Parathyroid adenoma (tissue), 2 donors: ENCODE measurements at regions not wholly inside any gene's neighbourhood (a gene's known extent, or its start where the extent isn't known, plus 50 kb on each side); places are given as distances from the start of the nearest gene placed in this dataset.
"Not testable (repeated sequence)": the region's sequence is repeated elsewhere in the genome, so short reads cannot be mapped to it uniquely, and the experiment has no call there.

Experiments used
- H2AFZ ChIP-seq: fragments of 300-600 bp; sonication (generic); one replicate; pipeline ENCODE4 v1.7.0; 2017; ENCODE audit warnings: antibody characterized with exemption, mild to moderate bottlenecking
- H3K27ac ChIP-seq: fragments of 300-600 bp; sonication (generic); one replicate; pipeline ENCODE4 v1.7.0; 2017
- H3K27me3 ChIP-seq: fragments of 300-600 bp; sonication (generic); one replicate; pipeline ENCODE4 v1.7.0; 2017; ENCODE audit warnings: low read length; ENCODE audit not compliant: control insufficient read depth, insufficient read depth
- H3K36me3 ChIP-seq: fragments of 300-600 bp; sonication (generic); one replicate; pipeline ENCODE4 v1.7.0; 2017; ENCODE audit warnings: low read length; ENCODE audit not compliant: control insufficient read depth, insufficient read depth
- H3K4me1 ChIP-seq: fragments of 300-600 bp; sonication (generic); one replicate; pipeline ENCODE4 v1.7.0; 2017; ENCODE audit warnings: control low read depth
- H3K4me2 ChIP-seq: fragments of 300-600 bp; sonication (generic); one replicate; pipeline ENCODE4 v1.7.0; 2017; ENCODE audit warnings: low read length
- H3K4me3 ChIP-seq: fragments of 300-600 bp; sonication (generic); one replicate; pipeline ENCODE4 v1.7.0; 2017; ENCODE audit warnings: low read depth, low read length
- H3K79me2 ChIP-seq: fragments of 300-600 bp; sonication (generic); one replicate; pipeline ENCODE4 v1.7.0; 2017; ENCODE audit warnings: control low read depth
- H3K9ac ChIP-seq: fragments of 300-600 bp; sonication (generic); one replicate; pipeline ENCODE4 v1.7.0; 2017; ENCODE audit warnings: mild to moderate bottlenecking
- H3K9me3 ChIP-seq: fragments of 300-600 bp; sonication (generic); one replicate; pipeline ENCODE4 v1.7.0; 2017; ENCODE audit warnings: low read length; ENCODE audit not compliant: control insufficient read depth
- TF ChIP-seq, protein P1 (sequence below): fragments of 300-600 bp; sonication (generic); IDR thresholded peaks from one replicate; pipeline ENCODE4 v1.7.0; 2017; ENCODE audit warnings: antibody characterized with exemption, mild to moderate bottlenecking
- donor health status: primary hyperparathyroidism.

DNA sequence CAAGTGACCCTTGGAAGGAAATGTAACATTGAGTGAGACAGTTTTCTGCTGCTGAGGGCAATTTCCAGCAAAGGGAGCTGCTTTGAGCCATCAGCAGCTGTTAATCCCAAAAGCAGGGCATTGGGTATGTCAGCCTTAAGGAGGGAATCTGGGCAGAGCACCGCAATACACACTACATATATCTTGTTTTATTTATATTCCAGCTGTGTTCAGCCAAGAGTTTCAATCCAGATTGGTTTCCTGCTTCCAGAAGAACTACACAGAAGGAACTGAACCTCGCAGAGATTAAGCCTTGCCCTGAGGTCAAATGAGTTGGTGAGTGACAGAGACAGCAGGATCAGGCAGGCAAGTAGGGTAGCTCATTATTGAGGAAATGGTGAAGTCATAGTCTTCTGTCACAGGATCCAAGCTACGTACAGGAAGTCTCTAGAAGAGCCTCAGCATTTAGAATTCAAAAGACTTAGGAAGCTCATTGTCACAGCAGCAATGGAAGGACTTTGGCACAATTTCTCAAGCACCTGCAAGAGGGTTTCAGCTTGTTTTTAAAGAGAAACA is 109.9 kb upstream of the HEY2 start:
- Histone ChIP-seq H3K27ac (no peak overlapping the region), H3K27me3 (no peaks in the 10 kb centered on the region), H3K9ac (no peak overlapping the region), H3K4me2 (no peak overlapping the region), H3K79me2 (no peaks in the 10 kb centered on the region), H2AFZ (no peak overlapping the region), H3K4me1 (no peaks in the 10 kb centered on the region), H3K4me3 (no peak overlapping the region), H3K9me3 (no peaks in the 10 kb centered on the region), H3K36me3 (no peaks in the 10 kb centered on the region)
- TF ChIP-seq, protein P1, sequence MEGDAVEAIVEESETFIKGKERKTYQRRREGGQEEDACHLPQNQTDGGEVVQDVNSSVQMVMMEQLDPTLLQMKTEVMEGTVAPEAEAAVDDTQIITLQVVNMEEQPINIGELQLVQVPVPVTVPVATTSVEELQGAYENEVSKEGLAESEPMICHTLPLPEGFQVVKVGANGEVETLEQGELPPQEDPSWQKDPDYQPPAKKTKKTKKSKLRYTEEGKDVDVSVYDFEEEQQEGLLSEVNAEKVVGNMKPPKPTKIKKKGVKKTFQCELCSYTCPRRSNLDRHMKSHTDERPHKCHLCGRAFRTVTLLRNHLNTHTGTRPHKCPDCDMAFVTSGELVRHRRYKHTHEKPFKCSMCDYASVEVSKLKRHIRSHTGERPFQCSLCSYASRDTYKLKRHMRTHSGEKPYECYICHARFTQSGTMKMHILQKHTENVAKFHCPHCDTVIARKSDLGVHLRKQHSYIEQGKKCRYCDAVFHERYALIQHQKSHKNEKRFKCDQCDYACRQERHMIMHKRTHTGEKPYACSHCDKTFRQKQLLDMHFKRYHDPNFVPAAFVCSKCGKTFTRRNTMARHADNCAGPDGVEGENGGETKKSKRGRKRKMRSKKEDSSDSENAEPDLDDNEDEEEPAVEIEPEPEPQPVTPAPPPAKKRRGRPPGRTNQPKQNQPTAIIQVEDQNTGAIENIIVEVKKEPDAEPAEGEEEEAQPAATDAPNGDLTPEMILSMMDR: no peak

DNA sequence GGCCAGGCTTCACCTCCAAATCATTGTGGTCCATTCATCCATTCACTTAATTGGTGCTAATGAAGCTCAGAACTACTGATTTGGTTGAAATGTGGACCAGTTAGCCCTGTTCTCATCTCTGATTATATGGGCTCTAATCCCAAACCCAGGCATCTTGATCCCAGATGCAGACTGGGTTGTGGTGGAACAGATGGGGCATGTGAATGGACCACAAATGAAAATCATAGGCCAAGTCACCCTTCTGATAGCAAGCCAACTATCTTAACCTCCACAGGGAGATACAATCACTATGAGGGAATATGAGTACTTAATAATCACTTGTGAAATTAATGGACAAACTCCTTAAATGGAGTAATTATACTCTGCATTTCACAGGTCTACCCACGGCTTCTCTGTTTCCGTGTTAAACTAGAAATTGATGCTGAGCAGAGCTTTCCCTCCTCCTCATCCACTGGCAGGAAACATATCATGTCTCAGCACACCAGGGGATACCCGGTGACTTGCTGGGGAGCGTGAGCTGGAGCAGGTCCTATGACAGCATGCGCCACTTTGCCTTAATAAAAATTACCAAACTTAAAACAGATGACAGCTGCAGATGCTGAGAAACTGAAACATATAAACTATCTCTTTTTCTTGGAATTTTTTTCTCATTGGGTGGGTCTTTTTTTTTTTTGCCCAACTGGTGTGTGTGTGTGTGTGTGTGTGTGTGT is 108.8 kb upstream of the HEY2 start:
- TF ChIP-seq, protein P1: no peak
- H3K36me3 ChIP-seq: no peaks in the 10 kb centered on the region

DNA sequence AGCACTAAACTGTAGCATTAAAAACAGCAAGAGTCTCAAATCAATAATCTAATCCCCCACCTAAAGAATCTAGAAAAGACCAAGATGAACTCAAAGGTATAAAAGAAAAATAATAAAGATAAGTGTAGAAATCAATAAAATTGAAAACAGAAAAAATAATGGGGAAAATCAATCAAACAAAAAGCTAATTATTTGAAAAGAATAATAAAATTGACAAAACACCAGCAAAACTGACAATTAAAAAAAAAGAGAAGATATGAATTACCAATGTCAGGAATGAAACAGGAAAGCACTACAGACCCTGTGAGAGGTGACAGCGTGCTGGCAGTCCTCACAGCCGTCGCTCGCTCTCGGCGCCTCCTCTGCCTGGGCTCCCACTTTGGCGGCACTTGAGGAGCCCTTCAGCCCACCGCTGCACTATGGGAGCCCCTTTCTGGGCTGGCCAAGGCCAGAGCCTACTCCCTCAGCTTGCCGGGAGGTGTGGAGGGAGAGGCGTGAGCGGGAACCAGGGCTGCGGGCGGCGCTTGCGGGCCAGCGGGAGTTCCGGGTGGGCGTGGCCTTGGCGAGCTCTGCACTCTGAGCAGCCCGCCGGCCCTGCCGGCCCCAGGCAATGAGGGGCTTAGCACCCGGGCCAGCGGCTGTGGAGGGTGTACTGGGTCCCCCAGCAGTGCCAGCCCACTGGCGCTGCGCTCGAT is 105.3 kb upstream of the HEY2 start:
- not testable (repeated sequence) for H3K4me3 ChIP-seq, H3K79me2 ChIP-seq, H3K36me3 ChIP-seq, H3K27ac ChIP-seq, H3K9ac ChIP-seq, H3K27me3 ChIP-seq, H2AFZ ChIP-seq, H3K4me2 ChIP-seq, H3K4me1 ChIP-seq, H3K9me3 ChIP-seq

More for the DNA sequence above, 108.8 kb upstream of the HEY2 start:
- Histone ChIP-seq H3K4me1 (no peaks in the 10 kb centered on the region), H3K4me2 (no peak overlapping the region), H2AFZ (no peak overlapping the region), H3K9ac (no peak overlapping the region), H3K27me3 (no peaks in the 10 kb centered on the region), H3K27ac (no peak overlapping the region), H3K79me2 (no peaks in the 10 kb centered on the region), H3K4me3 (no peak overlapping the region), H3K9me3 (no peaks in the 10 kb centered on the region)

DNA sequence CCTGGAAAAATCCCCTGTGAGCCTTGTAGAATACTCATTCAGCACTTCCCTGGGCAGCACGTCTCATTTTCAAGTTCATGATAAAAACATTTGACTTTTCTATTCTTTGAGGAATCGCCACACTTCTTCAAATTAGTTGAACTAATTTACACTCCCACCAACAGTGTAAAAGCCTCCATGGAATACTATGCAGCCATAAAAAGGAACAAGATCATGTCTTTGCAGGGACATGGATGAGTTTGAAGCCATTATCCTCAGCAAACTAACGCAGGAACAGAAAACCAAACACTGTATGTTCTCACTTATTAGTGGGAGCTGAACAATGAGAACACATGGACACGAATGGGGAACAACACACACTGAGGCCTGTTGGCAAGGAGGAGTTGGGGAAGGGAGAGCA is 102.0 kb upstream of the HEY2 start:
- H3K4me3 ChIP-seq: no peak overlapping the region
- no peak overlapping the region for H2AFZ ChIP-seq
- no peak overlapping the region for H3K4me2 ChIP-seq

DNA sequence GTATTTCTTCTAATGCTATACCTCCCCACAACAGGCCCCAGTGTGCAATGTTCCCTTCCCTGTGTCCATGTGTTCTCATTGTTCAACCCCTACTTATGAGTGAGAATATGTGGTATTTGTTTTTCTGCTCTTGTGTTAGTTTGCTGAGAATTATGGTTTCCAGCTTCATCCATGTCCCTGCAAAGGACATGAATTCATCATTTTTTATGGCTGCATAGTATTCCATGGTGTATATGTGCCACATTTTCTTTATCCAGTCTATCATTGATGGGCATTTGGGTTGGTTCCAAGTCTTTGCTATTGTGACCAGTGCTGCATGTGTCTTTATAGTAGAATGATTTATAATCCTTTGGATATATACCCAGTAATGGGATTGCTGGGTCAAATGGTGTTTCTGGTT is 95.7 kb upstream of the HEY2 start:
- not testable (repeated sequence) for H3K4me1 ChIP-seq, H3K36me3 ChIP-seq, H3K4me3 ChIP-seq, H2AFZ ChIP-seq, H3K27me3 ChIP-seq, H3K27ac ChIP-seq, H3K9me3 ChIP-seq, H3K4me2 ChIP-seq, H3K9ac ChIP-seq, H3K79me2 ChIP-seq

More for the DNA sequence above, 102.0 kb upstream of the HEY2 start:
- H3K36me3 ChIP-seq: no peaks in the 10 kb centered on the region
- H3K27me3 ChIP-seq: no peaks in the 10 kb centered on the region
- H3K79me2 ChIP-seq: no peaks in the 10 kb centered on the region
- H3K4me1 ChIP-seq: no peaks in the 10 kb centered on the region
- H3K27ac ChIP-seq: no peak overlapping the region
- TF ChIP-seq, protein P1: no peak
- H3K9me3 ChIP-seq: no peaks in the 10 kb centered on the region
- no peak overlapping the region for H3K9ac ChIP-seq
